Esophagus squamous epithelium (tissue), 5 donors: ENCODE measurements at regions not wholly inside any gene's neighbourhood (a gene's known extent, or its start where the extent isn't known, plus 50 kb on each side); places are given as distances from the start of the nearest gene placed in this dataset.

Experiments used
- DNase-seq: peaks from one replicate; lab custom pipeline; 2025; lab: John Stamatoyannopoulos, UW
- H3K27ac ChIP-seq, 4 donors: fragments of 200-600 bp; sonication (generic); one replicate each; pipeline ENCODE4 v1.5.1; 2016 to 2019; ENCODE audit warnings: mild to moderate bottlenecking in 1 of 4
- H3K27me3 ChIP-seq, 4 donors: fragments of 200-600 bp; sonication (generic); 1 replicate in 3 of 4; 2 replicates in 1 of 4; pipeline versions ENCODE4 v1.5.1 to v1.6.0; 2017 to 2021; ENCODE audit warnings: antibody characterized with exemption in 1 of 4
- H3K36me3 ChIP-seq, 3 donors: fragments of 200-600 bp; sonication (generic); one replicate each; pipeline ENCODE4 v1.5.1; 2016 to 2019
- H3K4me1 ChIP-seq, 3 donors: fragments of 200-600 bp; sonication (generic); one replicate each; pipeline ENCODE4 v1.5.1; 2017 to 2019
- H3K4me3 ChIP-seq, 4 donors: fragments of 200-600 bp; sonication (generic); 1 replicate in 3 of 4; 2 replicates in 1 of 4; pipeline ENCODE4 v1.5.1; 2016 to 2019; ENCODE audit warnings: mild to moderate bottlenecking in 2 of 4, moderate library complexity in 1 of 4
- H3K9me3 ChIP-seq, 3 donors: fragments of 200-600 bp; sonication (generic); one replicate each; pipeline ENCODE4 v1.5.1; 2016 to 2019
- CTCF ChIP-seq, 6 experiments: fragments of 450-650 bp in 4 of 6; fragments of 200-600 bp in 2 of 6; sonication (generic) in 2 of 6; IDR thresholded peaks; one replicate each; pipeline ENCODE4 v1.5.1; 2016 to 2019; ENCODE audit warnings: antibody characterized with exemption in 6 of 6, mild to moderate bottlenecking in 4 of 6, moderate library complexity in 4 of 6
- POLR2A ChIP-seq, 4 donors: fragments of 450-650 bp; IDR thresholded peaks; one replicate each; pipeline ENCODE4 v1.6.1; 2017; ENCODE audit warnings: antibody characterized with exemption in 4 of 4, mild to moderate bottlenecking in 4 of 4, moderate library complexity in 3 of 4
- WGBS, 2 donors: methylation state at CpG; one replicate each; pipeline ENCODE4 v1.1.5; 2018; 5-methylcytosine and 5-hydroxymethylcytosine counted together
- intact Hi-C: fragments of 100-400 bp; cut with DNase I; formaldehyde crosslinking; loops from one replicate; pipeline ENCODE4 v1.15.0; 2022
- donor health status: DM: yes; HTN: yes; CAD: no.

DNA sequence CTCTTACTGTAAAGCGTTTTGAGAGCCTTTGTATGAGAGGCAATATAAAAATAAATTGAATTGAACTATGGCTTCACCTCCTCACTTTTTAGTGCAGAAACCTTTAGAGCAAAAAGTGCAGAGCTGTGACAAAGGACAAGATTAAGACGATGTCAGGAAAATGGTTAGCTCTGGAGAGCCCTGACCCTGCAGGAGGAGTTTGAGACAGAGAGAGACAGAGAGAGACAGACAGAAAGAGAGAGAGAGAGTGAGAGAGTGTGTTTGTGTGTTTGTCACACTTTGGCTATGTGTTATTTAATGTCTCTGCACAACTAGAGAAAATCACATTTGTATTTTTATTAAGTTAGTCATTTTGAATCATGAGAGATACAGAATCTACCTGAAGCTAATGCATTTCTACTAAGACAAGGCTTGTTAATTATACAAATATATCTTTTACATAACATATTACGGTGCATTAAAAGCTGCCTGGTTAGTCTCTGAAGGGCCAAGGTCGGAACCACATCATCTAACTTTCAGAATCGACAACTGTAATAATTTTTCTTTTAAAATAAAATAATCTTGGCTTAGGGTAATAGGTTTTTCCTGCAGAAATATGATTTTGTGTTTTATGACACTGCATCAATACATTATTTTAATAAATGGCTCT lies 423.5 kb upstream of the ZEB2 start:
- Histone ChIP-seq H3K4me3 (no peak overlapping the region), H3K36me3 (no peaks in the 10 kb centered on the region), H3K9me3 (no peaks in the 10 kb centered on the region), H3K4me1 (peaks cover 1 to 15% (median 5%) of the 10 kb centered on the region in 3 donors), H3K27me3 (no peaks in the 10 kb centered on the region), H3K27ac (no peak overlapping the region)
- TF ChIP-seq CTCF (IDR thresholded peaks at IDR 0.05) (no peak), POLR2A (IDR thresholded peaks at IDR 0.05) (no peak)
- DNase-seq: no peak
- intact Hi-C loops: no loop called here
- WGBS, 2 donors: 74 to 77% methylated on average over 5 of the region's 5 CpGs

GRCh38 chr2:144942516-144943256 lies 422.8 kb upstream of the ZEB2 start:
- H3K27ac ChIP-seq: no peak overlapping the region
- 68% methylated on average over 8 of the region's 8 CpGs for WGBS, 2 donors
- TF ChIP-seq CTCF (IDR thresholded peaks at IDR 0.05) (no peak), POLR2A (IDR thresholded peaks at IDR 0.05) (no peak)
- H3K9me3 ChIP-seq: no peaks in the 10 kb centered on the region
- intact Hi-C loops: no loop called here
- H3K4me3 ChIP-seq: no peak overlapping the region
- no peaks in the 10 kb centered on the region for H3K36me3 ChIP-seq
- no peak for DNase-seq
- H3K27me3 ChIP-seq: no peaks in the 10 kb centered on the region
- H3K4me1 ChIP-seq: peaks cover 5 to 21% (median 8%) of the 10 kb centered on the region in 3 donors

GRCh38 chr2:144941743-144942488 lies 422.0 kb upstream of the ZEB2 start:
- Histone ChIP-seq H3K27me3 (no peaks in the 10 kb centered on the region), H3K4me1 (peaks cover 5 to 26% (median 9%) of the 10 kb centered on the region in 3 donors), H3K9me3 (no peaks in the 10 kb centered on the region), H3K4me3 (no peak overlapping the region), H3K36me3 (no peaks in the 10 kb centered on the region), H3K27ac (no peak overlapping the region)
- intact Hi-C loops: no loop called here
- TF ChIP-seq POLR2A (IDR thresholded peaks at IDR 0.05) (no peak), CTCF (IDR thresholded peaks at IDR 0.05) (no peak)
- no peak for DNase-seq
- 85 to 91% methylated on average over 5 of the region's 5 CpGs for WGBS, 2 donors

DNA sequence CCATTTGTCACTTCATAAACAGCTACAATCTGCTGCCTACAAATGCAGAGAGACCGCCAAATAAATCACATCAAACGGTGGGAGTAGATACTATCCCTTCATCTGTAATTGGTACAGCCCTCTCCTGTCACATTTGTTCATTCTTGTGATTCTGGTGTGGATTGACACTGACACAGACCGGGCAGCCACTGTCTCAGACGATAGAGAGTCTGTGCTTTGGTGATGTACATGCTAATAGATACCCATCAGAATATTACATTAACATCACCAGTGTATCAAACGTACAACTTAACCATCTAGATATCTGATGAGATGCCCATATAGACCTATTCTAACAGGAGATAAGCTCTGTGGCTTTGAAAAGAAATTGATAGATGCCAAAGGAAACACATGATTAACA lies 419.7 kb upstream of the ZEB2 start:
- intact Hi-C loops: no loop called here
- H3K27ac ChIP-seq: no peak overlapping the region
- no peaks in the 10 kb centered on the region for H3K27me3 ChIP-seq
- H3K9me3 ChIP-seq: no peaks in the 10 kb centered on the region
- no peaks in the 10 kb centered on the region for H3K36me3 ChIP-seq
- TF ChIP-seq POLR2A (IDR thresholded peaks at IDR 0.05) (no peak), CTCF (IDR thresholded peaks at IDR 0.05) (no peak)
- DNase-seq: no peak
- no peak overlapping the region for H3K4me3 ChIP-seq
- H3K4me1 ChIP-seq: peaks cover 5 to 22% (median 9%) of the 10 kb centered on the region in 3 donors
- 73 to 86% methylated on average over 5 of the region's 5 CpGs for WGBS, 2 donors
